Upper lobe of left lung (tissue), 6 donors: ENCODE measurements at regions not wholly inside any gene's neighbourhood (a gene's known extent, or its start where the extent isn't known, plus 50 kb on each side); places are given as distances from the start of the nearest gene placed in this dataset.

Experiments used
- ATAC-seq, 2 donors: fragments of 200-7000 bp; cut with Tn5 transposase; one replicate each; pipeline ENCODE4 v1.9.1; 2022; ENCODE audit warnings: mild to moderate bottlenecking in 2 of 2, moderate library complexity in 2 of 2; ENCODE audit not compliant: low FRiP score in 2 of 2
- DNase-seq, 2 donors: peaks; one replicate each; pipeline ENCODE4 v3.0.0-alpha.2; 2019 to 2020
- H3K27ac ChIP-seq, 4 donors: fragments of 200-600 bp; sonication (generic); one replicate each; pipeline ENCODE4 v1.5.1; 2016 to 2019
- H3K27me3 ChIP-seq, 4 donors: fragments of 200-600 bp; sonication (generic); one replicate each; pipeline ENCODE4 v1.5.1; 2017 to 2019
- H3K36me3 ChIP-seq, 4 donors: fragments of 200-600 bp; sonication (generic); one replicate each; pipeline ENCODE4 v1.5.1; 2016 to 2019
- H3K4me1 ChIP-seq, 4 donors: fragments of 200-600 bp; sonication (generic); one replicate each; pipeline ENCODE4 v1.5.1; 2018 to 2019
- H3K4me3 ChIP-seq, 4 donors: fragments of 200-600 bp; sonication (generic); one replicate each; pipeline ENCODE4 v1.5.1; 2017 to 2019; ENCODE audit warnings: mild to moderate bottlenecking in 2 of 4, moderate library complexity in 1 of 4
- H3K9me3 ChIP-seq, 4 donors: fragments of 200-600 bp; sonication (generic); one replicate each; pipeline ENCODE4 v1.5.1; 2018 to 2019
- EP300 ChIP-seq, 4 donors: sonication (generic); formaldehyde crosslinking; IDR thresholded peaks; one replicate each; pipeline ENCODE4 v1.5.1; 2017; ENCODE audit warnings: antibody characterized with exemption in 4 of 4, control low read depth in 2 of 4
- POLR2A ChIP-seq, 4 donors: fragments of 450-650 bp; IDR thresholded peaks; one replicate each; pipeline ENCODE4 v1.5.1; 2016 to 2017; ENCODE audit warnings: antibody characterized with exemption in 4 of 4, mild to moderate bottlenecking in 2 of 4
- POLR2AphosphoS5 ChIP-seq, 2 donors: sonication (generic); formaldehyde crosslinking; IDR thresholded peaks; one replicate each; pipeline ENCODE4 v1.5.1; 2017; ENCODE audit warnings: antibody characterized with exemption in 2 of 2
- WGBS, 2 donors: methylation state at CpG; one replicate each; pipeline ENCODE4 v1.1.5; 2017 to 2018; 5-methylcytosine and 5-hydroxymethylcytosine counted together
- TF ChIP-seq, protein P1 (sequence below), 6 experiments: fragments of 450-650 bp in 4 of 6; fragments of 200-600 bp in 2 of 6; sonication (generic) in 2 of 6; IDR thresholded peaks; one replicate each; pipeline ENCODE4 v1.5.1; 2016 to 2019; ENCODE audit warnings: antibody characterized with exemption in 6 of 6
- donor health status: DM: no; HTN: no; CAD: no; lungs with moderate emphysema.
- donor health status: DM: no; HTN: yes; CAD: no; lungs with severe emphysema.

GRCh38 chr2:176763851-176764404 lies 448.7 kb upstream of the HNRNPA3 start:
- ATAC-seq (no peak), DNase-seq (no peak)
- Histone ChIP-seq H3K4me1 (no peaks in the 10 kb centered on the region), H3K4me3 (no peak overlapping the region), H3K27me3 (no peaks in the 10 kb centered on the region), H3K9me3 (no peaks in the 10 kb centered on the region), H3K27ac (no peak overlapping the region), H3K36me3 (no peaks in the 10 kb centered on the region)
- TF ChIP-seq POLR2A (IDR thresholded peaks at IDR 0.05) = no peak
- TF ChIP-seq EP300 (IDR thresholded peaks at IDR 0.05) = no peak
- TF ChIP-seq, protein P1, sequence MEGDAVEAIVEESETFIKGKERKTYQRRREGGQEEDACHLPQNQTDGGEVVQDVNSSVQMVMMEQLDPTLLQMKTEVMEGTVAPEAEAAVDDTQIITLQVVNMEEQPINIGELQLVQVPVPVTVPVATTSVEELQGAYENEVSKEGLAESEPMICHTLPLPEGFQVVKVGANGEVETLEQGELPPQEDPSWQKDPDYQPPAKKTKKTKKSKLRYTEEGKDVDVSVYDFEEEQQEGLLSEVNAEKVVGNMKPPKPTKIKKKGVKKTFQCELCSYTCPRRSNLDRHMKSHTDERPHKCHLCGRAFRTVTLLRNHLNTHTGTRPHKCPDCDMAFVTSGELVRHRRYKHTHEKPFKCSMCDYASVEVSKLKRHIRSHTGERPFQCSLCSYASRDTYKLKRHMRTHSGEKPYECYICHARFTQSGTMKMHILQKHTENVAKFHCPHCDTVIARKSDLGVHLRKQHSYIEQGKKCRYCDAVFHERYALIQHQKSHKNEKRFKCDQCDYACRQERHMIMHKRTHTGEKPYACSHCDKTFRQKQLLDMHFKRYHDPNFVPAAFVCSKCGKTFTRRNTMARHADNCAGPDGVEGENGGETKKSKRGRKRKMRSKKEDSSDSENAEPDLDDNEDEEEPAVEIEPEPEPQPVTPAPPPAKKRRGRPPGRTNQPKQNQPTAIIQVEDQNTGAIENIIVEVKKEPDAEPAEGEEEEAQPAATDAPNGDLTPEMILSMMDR (IDR thresholded peaks at IDR 0.05) = no peak
- TF ChIP-seq POLR2AphosphoS5 (IDR thresholded peaks at IDR 0.05) = no peak
- 64 to 65% methylated on average over 7 of the region's 7 CpGs for WGBS, 2 donors

GRCh38 chr2:176764921-176765320 lies 447.7 kb upstream of the HNRNPA3 start:
- WGBS, 2 donors = 91 to 95% methylated on average over 6 of the region's 6 CpGs
- H3K4me1 ChIP-seq = no peaks in the 10 kb centered on the region
- H3K27me3 ChIP-seq = no peaks in the 10 kb centered on the region
- ATAC-seq (no peak), DNase-seq (no peak)
- H3K27ac ChIP-seq = no peak overlapping the region
- no peaks in the 10 kb centered on the region for H3K36me3 ChIP-seq
- no peaks in the 10 kb centered on the region for H3K9me3 ChIP-seq
- TF ChIP-seq, protein P1 (IDR thresholded peaks at IDR 0.05) = no peak
- TF ChIP-seq EP300 (IDR thresholded peaks at IDR 0.05) = no peak
- no peak for TF ChIP-seq POLR2A (IDR thresholded peaks at IDR 0.05)
- no peak for TF ChIP-seq POLR2AphosphoS5 (IDR thresholded peaks at IDR 0.05)
- H3K4me3 ChIP-seq = no peak overlapping the region

DNA sequence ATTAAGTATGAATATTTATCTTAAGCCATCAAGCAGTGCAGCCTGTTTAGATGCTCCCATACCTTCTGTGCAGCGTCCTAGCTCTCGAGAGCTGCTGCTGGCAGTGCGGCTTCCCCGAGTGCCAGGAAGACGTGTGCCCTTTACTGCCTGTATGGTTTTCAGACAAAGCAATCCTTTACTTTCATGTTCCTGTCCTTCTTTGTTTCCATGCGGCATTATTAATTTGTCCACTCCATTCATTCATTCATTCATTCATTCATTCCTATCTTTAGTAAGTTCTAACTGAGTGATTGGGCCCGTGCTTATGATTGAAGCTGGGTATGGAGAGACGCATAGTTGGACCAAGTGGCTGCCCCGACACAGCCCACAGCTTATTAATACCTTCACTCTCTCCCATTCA lies 446.6 kb upstream of the HNRNPA3 start:
- H3K9me3 ChIP-seq = no peaks in the 10 kb centered on the region
- no peak for ATAC-seq
- no peak for DNase-seq
- no peak for TF ChIP-seq POLR2AphosphoS5 (IDR thresholded peaks at IDR 0.05)
- TF ChIP-seq, protein P1 (IDR thresholded peaks at IDR 0.05) = no peak
- TF ChIP-seq EP300 (IDR thresholded peaks at IDR 0.05) = no peak
- no peak for TF ChIP-seq POLR2A (IDR thresholded peaks at IDR 0.05)
- WGBS, 2 donors = 88 to 98% methylated on average over 9 of the region's 9 CpGs
- H3K27ac ChIP-seq = no peak overlapping the region
- no peaks in the 10 kb centered on the region for H3K27me3 ChIP-seq
- H3K4me1 ChIP-seq = no peaks in the 10 kb centered on the region
- no peaks in the 10 kb centered on the region for H3K36me3 ChIP-seq
- no peak overlapping the region for H3K4me3 ChIP-seq

DNA sequence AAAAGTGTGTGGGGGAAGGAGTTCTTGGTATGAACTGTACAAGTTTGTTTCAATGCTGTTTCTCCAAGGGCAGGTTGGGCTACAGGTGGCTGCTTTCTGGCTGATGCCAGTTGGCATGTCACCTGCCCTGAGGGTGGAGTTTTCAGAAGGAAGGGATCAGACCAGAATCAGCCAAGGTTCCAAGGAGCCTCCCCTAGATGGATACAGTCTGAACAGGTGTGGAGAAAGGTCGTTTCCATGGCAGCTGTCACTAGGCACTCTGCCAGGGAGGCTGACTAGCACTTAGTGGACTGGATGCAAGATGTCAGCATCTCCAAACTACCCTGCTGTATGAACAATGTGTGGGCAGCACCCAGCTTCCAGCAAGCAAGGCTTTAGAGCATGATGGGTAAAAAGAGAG lies 444.4 kb upstream of the HNRNPA3 start:
- DNase-seq = no peak
- Histone ChIP-seq H3K9me3 (peaks cover 0 to 5% (median 0%) of the 10 kb centered on the region in 4 donors), H3K27me3 (no peaks in the 10 kb centered on the region), H3K4me3 (no peak overlapping the region), H3K27ac (no peak overlapping the region), H3K4me1 (no peaks in the 10 kb centered on the region), H3K36me3 (no peaks in the 10 kb centered on the region)
- no peak for TF ChIP-seq POLR2A (IDR thresholded peaks at IDR 0.05)
- TF ChIP-seq EP300 (IDR thresholded peaks at IDR 0.05) = no peak
- TF ChIP-seq, protein P1 (IDR thresholded peaks at IDR 0.05) = no peak
- no peak for TF ChIP-seq POLR2AphosphoS5 (IDR thresholded peaks at IDR 0.05)
- ATAC-seq = no peak
- WGBS, 2 donors = 63 to 86% methylated on average over 1 of the region's 1 CpG

- WGBS, 2 donors = 58 to 80% methylated on average over 3 of the region's 3 CpGs
- Histone ChIP-seq H3K36me3 (no peaks in the 10 kb centered on the region), H3K4me3 (no peak overlapping the region), H3K4me1 (no peaks in the 10 kb centered on the region), H3K27ac (no peak overlapping the region), H3K27me3 (no peaks in the 10 kb centered on the region), H3K9me3 (peaks cover 0 to 7% (median 0%) of the 10 kb centered on the region in 4 donors)
- DNase-seq = no peak
- TF ChIP-seq EP300 (IDR thresholded peaks at IDR 0.05) = no peak
- TF ChIP-seq POLR2A (IDR thresholded peaks at IDR 0.05) = no peak
- no peak for TF ChIP-seq POLR2AphosphoS5 (IDR thresholded peaks at IDR 0.05)
- TF ChIP-seq, protein P1 (IDR thresholded peaks at IDR 0.05) = no peak
- ATAC-seq = no peak
Measured at GRCh38 chr2:176769021-176769420, 443.6 kb upstream of the HNRNPA3 start.
